VCaP (cell line): ENCODE measurements at regions not wholly inside any gene's neighbourhood (a gene's known extent, or its start where the extent isn't known, plus 50 kb on each side); places are given as distances from the start of the nearest gene placed in this dataset.

Experiments used
- H3K27ac ChIP-seq: fragments of 450-650 bp; 2 replicates; pipeline ENCODE4 v1.5.1; 2017
- CTCF ChIP-seq: fragments of 450-650 bp; conservative IDR thresholded peaks from 2 replicates; pipeline ENCODE4 v1.5.1; 2017; ENCODE audit warnings: mild to moderate bottlenecking, moderate library complexity

- H3K27ac ChIP-seq = no peak overlapping the region
These were observed 746.6 kb upstream of the B3GALT2 start for GRCh38 chr1:193932979-193933378.

GRCh38 chr1:193931356-193931755, 744.9 kb upstream of the B3GALT2 start:
- TF ChIP-seq CTCF = no peak
- H3K27ac ChIP-seq = no peak overlapping the region

More at GRCh38 chr1:193932979-193933378, 746.6 kb upstream of the B3GALT2 start:
- no peak for TF ChIP-seq CTCF

- no peak overlapping the region for H3K27ac ChIP-seq
- TF ChIP-seq CTCF = no peak
These were observed 743.1 kb upstream of the B3GALT2 start for GRCh38 chr1:193929374-193930033.

GRCh38 chr1:193927550-193927949, 741.1 kb upstream of the B3GALT2 start:
- no peak for TF ChIP-seq CTCF
- no peak overlapping the region for H3K27ac ChIP-seq

GRCh38 chr1:193926956-193927355, 740.5 kb upstream of the B3GALT2 start:
- TF ChIP-seq CTCF = no peak
- H3K27ac ChIP-seq = no peak overlapping the region

- no peak for TF ChIP-seq CTCF
- H3K27ac ChIP-seq = no peak overlapping the region
These were observed 733.4 kb upstream of the B3GALT2 start for GRCh38 chr1:193919827-193920226.

GRCh38 chr1:193916452-193916851, 730.0 kb upstream of the B3GALT2 start:
- no peak for TF ChIP-seq CTCF

More at GRCh38 chr1:193916452-193916851, 730.0 kb upstream of the B3GALT2 start:
- H3K27ac ChIP-seq = no peak overlapping the region
